ENCODE measurements at regions not wholly inside any gene's neighbourhood (a gene's known extent, or its start where the extent isn't known, plus 50 kb on each side); places are given as distances from the start of the nearest gene placed in this dataset.

DNA sequence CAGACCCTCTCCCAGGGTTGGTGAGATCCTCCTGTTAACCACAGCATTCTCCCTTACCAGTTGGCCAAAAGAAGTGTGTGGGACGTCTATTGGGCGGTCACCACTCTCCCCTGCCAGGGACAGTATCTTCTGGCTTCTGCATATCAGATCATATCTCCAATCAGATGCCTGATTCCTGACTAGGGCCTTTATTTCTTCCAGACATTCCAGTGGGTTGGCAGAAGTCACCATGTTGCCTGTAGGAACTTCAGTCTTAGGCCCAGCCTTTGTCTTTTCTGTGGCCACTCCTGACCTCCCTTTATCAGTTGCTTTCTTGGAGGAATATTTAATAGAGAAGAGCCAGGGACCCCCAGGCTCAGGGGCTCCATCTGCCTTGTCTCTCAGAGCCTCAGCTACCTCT, 130.4 kb upstream of the F3 start:
- TF ChIP-seq EZH2 (IDR thresholded peaks at IDR 0.05; ENCODE audit: insufficient read depth, poor library complexity, severe bottlenecking) = no peak
- no peak for TF ChIP-seq EZH2phosphoT487 (IDR thresholded peaks at IDR 0.05; ENCODE audit: insufficient read depth, low read depth)
